GM19240 (cell line): ENCODE measurements at regions not wholly inside any gene's neighbourhood (a gene's known extent, or its start where the extent isn't known, plus 50 kb on each side); places are given as distances from the start of the nearest gene placed in this dataset.
"Not testable (repeated sequence)": the region's sequence is repeated elsewhere in the genome, so short reads cannot be mapped to it uniquely, and the experiment has no call there.

Experiments
- DNase-seq: peaks from one replicate; pipeline ENCODE4 v3.0.0; 2011; ENCODE audit warnings: low spot score; ENCODE audit not compliant: insufficient read length

DNA sequence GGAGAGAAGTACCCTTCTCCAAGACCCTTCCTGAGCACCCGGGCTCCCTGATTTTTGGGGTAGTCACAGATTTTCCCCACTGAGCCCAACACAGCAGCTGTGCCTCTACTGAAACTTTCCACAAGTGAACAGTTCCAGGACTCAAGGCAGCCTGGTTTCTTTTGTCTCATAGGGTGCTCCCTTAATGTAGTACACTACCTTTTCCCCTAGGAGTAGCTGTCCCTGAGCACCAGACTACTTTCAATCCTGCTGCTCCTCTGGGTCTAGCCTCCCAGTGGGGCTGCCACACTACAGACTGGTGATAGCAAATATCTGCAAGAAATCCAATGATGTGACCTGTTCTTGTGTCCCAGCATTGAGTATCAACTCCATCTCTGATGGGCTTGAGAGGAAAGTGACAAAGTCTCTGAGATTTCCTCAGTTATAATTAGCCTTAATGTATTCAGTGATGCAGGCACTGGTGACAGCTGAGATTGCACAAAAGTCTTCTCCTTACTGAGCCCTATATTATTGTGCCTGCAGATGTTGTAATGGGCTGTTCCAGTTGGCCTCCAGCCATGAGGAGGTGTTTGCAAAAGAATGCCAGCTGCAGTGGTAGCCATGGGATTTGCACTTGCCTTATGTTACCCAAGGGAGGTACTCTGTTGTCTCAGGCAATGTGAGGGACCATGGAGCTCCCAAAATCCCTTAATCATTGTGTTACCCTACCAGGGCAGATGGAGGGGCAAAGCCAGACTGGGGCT is 1802.5 kb downstream of the EFNA5 start:
- no peak for DNase-seq

GRCh38 chr5:105865834-105866233 is 1804.9 kb downstream of the EFNA5 start:
- no peak for DNase-seq

DNA sequence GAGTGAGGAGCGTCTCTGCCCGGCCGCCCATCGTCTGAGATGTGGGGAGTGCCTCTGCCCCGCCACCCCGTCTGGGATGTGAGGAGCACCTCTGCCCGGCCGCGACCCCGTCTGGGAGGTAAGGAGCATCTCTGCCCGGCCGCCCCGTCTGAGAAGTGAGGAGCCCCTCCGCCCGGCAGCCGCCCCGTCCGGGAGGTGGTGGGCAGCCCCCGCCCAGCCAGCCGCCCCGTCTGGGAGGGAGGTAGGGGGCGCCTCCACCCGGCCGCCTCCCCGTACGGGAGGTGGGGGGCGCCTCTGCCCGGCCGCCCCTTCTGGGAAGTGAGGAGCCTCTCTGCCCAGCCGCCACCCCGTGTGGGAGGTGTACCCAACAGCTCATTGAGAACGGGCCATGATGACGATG is 1811.4 kb downstream of the EFNA5 start:
- DNase-seq = not testable (repeated sequence)

GRCh38 chr5:105849701-105850100 is 1821.0 kb downstream of the EFNA5 start:
- DNase-seq = no peak

- DNase-seq = no peak
Observed at GRCh38 chr5:105840800-105841199, 1829.9 kb downstream of the EFNA5 start.

DNA sequence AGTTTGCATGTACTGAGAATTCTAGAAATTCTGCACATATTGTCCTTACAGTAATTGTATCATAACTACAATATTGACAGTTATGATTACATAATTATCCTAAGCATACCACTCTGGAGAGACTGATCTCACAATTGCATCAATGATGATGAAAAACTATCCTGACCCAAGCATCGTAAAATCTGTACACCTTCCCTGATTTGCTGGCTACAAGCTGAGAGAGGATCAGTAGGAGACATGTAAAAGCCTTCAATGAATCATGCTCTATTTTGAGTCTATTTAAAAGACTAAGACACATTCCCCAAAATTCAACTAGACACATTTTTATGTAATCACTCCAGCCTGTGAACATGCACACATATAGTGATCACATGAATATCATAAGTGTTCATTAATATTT is 1833.8 kb downstream of the EFNA5 start:
- DNase-seq = no peak

GRCh38 chr5:105836268-105836667 is 1834.5 kb downstream of the EFNA5 start:
- DNase-seq = no peak

DNA sequence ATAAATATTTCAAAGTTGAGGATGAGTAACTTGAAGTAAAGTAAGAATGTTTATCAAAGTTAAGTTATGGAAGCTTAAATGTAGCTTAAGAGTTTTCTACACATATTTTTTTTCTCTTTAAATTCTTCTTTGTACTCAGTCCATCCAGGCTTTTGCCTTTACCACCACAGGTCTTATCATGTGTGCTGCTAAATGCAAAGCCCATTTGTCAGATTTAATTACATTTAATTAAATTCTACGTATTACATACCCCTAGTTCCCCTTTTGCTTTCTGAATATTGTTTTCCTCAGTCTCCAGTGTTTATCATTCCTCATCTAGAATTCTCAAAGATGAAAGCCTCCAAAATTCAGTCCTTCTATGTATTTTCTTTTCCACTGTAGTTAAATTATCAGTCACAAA is 1841.9 kb downstream of the EFNA5 start:
- DNase-seq = no peak

- DNase-seq = no peak
Observed at GRCh38 chr5:105821800-105822199, 1848.9 kb downstream of the EFNA5 start.

DNA sequence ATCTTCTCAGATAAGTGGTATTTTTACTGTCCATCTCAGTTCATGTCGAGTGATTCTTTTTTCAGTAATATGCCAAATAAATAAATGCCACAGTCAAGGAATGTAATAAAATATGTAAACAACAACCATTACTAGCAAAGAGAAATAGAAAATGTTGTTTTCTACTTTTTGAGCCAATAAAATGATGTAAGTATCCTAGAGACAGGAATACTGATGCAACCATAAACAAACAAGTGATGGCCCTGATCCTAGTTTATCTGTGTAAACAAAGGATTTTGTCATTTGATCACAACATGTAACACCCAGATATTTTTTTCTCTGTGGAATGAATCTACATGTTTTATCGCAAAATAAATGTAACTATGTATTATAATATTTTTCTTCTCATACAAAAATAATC is 1852.8 kb downstream of the EFNA5 start:
- DNase-seq = no peak

DNA sequence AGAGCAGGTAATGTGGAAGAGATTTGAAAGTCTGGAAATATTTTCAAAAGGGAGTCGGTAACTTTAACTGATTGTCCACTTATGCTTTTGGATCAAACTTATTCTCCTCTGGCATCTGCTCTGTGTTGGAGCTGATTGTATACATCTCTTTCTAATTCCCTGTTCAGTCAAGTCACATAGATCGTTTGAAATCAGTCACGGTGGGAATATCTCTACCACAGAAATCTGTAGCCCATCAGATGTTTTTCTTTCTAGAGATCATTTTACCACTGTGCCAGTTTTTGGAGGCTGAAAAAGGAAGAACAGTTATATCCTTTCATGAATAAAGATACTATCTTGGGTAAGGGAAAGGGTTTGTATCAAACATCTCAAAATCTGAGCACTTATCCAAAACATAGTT is 1853.3 kb downstream of the EFNA5 start:
- DNase-seq = no peak

GRCh38 chr5:105816961-105817360 is 1853.8 kb downstream of the EFNA5 start:
- no peak for DNase-seq

- DNase-seq = no peak
Observed at GRCh38 chr5:105812304-105812703, 1858.4 kb downstream of the EFNA5 start.

- no peak for DNase-seq
Observed at GRCh38 chr5:105807951-105808350, 1862.8 kb downstream of the EFNA5 start.

GRCh38 chr5:105807290-105807689 is 1863.4 kb downstream of the EFNA5 start:
- DNase-seq = no peak

DNA sequence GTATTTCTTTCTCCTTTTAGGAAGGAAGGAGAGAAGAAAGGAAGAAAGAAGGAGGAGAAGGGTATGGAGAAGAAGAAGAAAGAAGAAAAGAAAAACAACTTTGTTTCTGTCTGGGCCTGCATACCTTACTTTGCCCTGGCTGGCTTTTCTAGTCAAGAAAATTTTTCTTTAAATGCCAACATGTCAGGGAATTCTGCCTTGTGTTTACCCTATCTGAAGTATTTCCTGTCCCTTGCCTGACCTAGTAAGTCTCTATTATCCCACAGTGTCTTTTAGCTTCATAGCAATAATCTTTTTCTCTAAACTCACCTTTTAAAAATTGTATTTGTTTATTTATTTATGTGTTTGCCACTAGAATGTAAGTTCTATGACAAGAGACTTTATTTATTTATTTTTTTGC is 1864.1 kb downstream of the EFNA5 start:
- no peak for DNase-seq

GRCh38 chr5:105803431-105803830 is 1867.3 kb downstream of the EFNA5 start:
- DNase-seq = no peak

- no peak for DNase-seq
Observed at GRCh38 chr5:105794578-105794977, 1876.2 kb downstream of the EFNA5 start.

GRCh38 chr5:105789246-105789645 is 1881.5 kb downstream of the EFNA5 start:
- DNase-seq = no peak

GRCh38 chr5:105783811-105784210 is 1886.9 kb downstream of the EFNA5 start:
- DNase-seq = no peak

GRCh38 chr5:105782501-105782900 is 1888.2 kb downstream of the EFNA5 start:
- no peak for DNase-seq

- DNase-seq = no peak
Observed at GRCh38 chr5:105773241-105773640, 1897.5 kb downstream of the EFNA5 start.

DNA sequence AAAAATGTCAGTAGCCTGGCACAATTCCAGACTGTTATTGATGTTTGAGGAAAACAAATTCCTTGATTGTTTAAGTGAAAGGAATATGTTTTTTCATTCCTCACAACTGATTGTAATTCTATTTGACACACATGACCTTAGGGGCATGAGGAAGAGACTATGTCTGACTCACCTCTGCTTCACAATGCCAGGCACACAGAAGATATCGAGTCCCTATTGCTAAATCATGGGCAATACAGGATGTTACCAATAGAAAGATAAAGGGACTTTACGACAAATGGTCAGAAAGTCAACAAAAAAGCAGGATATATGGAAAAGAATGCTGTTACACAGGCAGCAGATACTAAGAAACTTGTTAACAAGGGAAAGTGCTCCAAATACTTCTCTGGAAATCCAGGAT is 1903.5 kb downstream of the EFNA5 start:
- DNase-seq = no peak

GRCh38 chr5:105762728-105763127 is 1908.0 kb downstream of the EFNA5 start:
- DNase-seq = no peak
